PC-3 (cell line): ENCODE measurements at regions not wholly inside any gene's neighbourhood (a gene's known extent, or its start where the extent isn't known, plus 50 kb on each side); places are given as distances from the start of the nearest gene placed in this dataset.

Source experiments
- CTCF ChIP-seq: fragments of 300-600 bp; sonication (generic); conservative IDR thresholded peaks from 2 replicates; pipeline ENCODE4 v1.5.1; 2017; ENCODE audit warnings: antibody characterized with exemption, low read depth, mild to moderate bottlenecking, low read length
- EZH2 ChIP-seq: fragments of 300-600 bp; sonication (generic); IDR thresholded peaks from one replicate; pipeline ENCODE4 v1.6.1; 2017; ENCODE audit warnings: antibody characterized with exemption, mild to moderate bottlenecking, low read length; ENCODE audit not compliant: unreplicated experiment

- TF ChIP-seq CTCF (no peak), EZH2 (no peak)
These were observed 169.9 kb upstream of the BMPER start for GRCh38 chr7:33735403-33735802.
